GM23338 (cell line): ENCODE measurements at regions not wholly inside any gene's neighbourhood (a gene's known extent, or its start where the extent isn't known, plus 50 kb on each side); places are given as distances from the start of the nearest gene placed in this dataset.

Experiments used
- ATAC-seq: fragments of 200-7000 bp; cut with Tn5 transposase; 3 replicates; pipeline ENCODE4 v1.9.1; 2020
- DNase-seq: peaks from one replicate; pipeline ENCODE4 v3.0.0-alpha.2; 2015; ENCODE audit warnings: low spot score
- H2AFZ ChIP-seq: fragments of 200-600 bp; sonication (generic); 2 replicates; pipeline ENCODE4 v1.8.0; 2016; ENCODE audit warnings: antibody characterized with exemption, mild to moderate bottlenecking, moderate library complexity
- H3F3A ChIP-seq: fragments of 200-600 bp; sonication (generic); replicated peaks from 2 replicates; pipeline ENCODE4 v1.8.0; 2017; ENCODE audit warnings: antibody characterized with exemption, mixed run types, low read depth
- H3K27ac ChIP-seq: fragments of 200-600 bp; sonication (generic); 2 replicates; pipeline ENCODE4 v1.6.1; 2016; ENCODE audit warnings: low read depth
- H3K27me3 ChIP-seq: fragments of 200-600 bp; sonication (generic); 2 replicates; pipeline ENCODE4 v1.8.0; 2016; ENCODE audit warnings: mild to moderate bottlenecking, mixed run types, moderate library complexity; ENCODE audit not compliant: insufficient read depth
- H3K36me3 ChIP-seq: fragments of 200-600 bp; sonication (generic); 2 replicates; pipeline ENCODE4 v1.8.0; 2016; ENCODE audit warnings: mild to moderate bottlenecking; ENCODE audit not compliant: insufficient read depth
- H3K4me1 ChIP-seq: fragments of 200-600 bp; sonication (generic); 2 replicates; pipeline ENCODE4 v1.8.0; 2016; ENCODE audit warnings: mild to moderate bottlenecking, moderate library complexity; ENCODE audit not compliant: insufficient read depth
- H3K4me2 ChIP-seq: fragments of 200-600 bp; sonication (generic); 2 replicates; pipeline ENCODE4 v1.7.1; 2017; ENCODE audit warnings: mixed run types
- H3K4me3 ChIP-seq: fragments of 200-600 bp; sonication (generic); 2 replicates; pipeline ENCODE4 v1.6.1; 2016; ENCODE audit warnings: mixed run types
- H3K79me2 ChIP-seq: fragments of 200-600 bp; sonication (generic); replicated peaks from 2 replicates; pipeline ENCODE4 v1.8.0; 2017; ENCODE audit warnings: mild to moderate bottlenecking; ENCODE audit not compliant: insufficient read depth
- H3K9me2 ChIP-seq: fragments of 200-600 bp; sonication (generic); 2 replicates; pipeline ENCODE4 v1.8.0; 2017; ENCODE audit not compliant: insufficient read depth
- H4K20me1 ChIP-seq: fragments of 200-600 bp; sonication (generic); replicated peaks from 2 replicates; pipeline ENCODE4 v1.8.0; 2017; ENCODE audit warnings: mild to moderate bottlenecking; ENCODE audit not compliant: insufficient read depth
- H3K27ac Mint-ChIP-seq: 2 replicates; pipeline ENCODE4 v1.8.0; 2020; ENCODE audit warnings: inconsistent platforms, mild to moderate bottlenecking, moderate library complexity, mixed read lengths
- H3K27me3 Mint-ChIP-seq: 3 replicates; pipeline ENCODE4 v1.8.0; 2022; ENCODE audit warnings: low read depth, mild to moderate bottlenecking, moderate library complexity, mixed read lengths, inconsistent platforms; ENCODE audit not compliant: insufficient read depth, poor library complexity
- H3K36me3 Mint-ChIP-seq: 3 replicates; pipeline ENCODE4 v1.8.0; 2021; ENCODE audit warnings: low read depth, mild to moderate bottlenecking, inconsistent platforms, moderate library complexity, mixed read lengths
- H3K4me1 Mint-ChIP-seq: 3 replicates; pipeline ENCODE4 v1.8.0; 2020; ENCODE audit warnings: mild to moderate bottlenecking, inconsistent platforms, mixed read lengths
- H3K4me3 Mint-ChIP-seq: 3 replicates; pipeline ENCODE4 v1.8.0; 2021; ENCODE audit warnings: moderate library complexity, mild to moderate bottlenecking, inconsistent platforms, mixed read lengths
- H3K9me3 Mint-ChIP-seq: 3 replicates; pipeline ENCODE4 v1.8.0; 2020; ENCODE audit warnings: moderate library complexity, mild to moderate bottlenecking, inconsistent platforms, mixed read lengths
- CREB1 ChIP-seq: fragments of 250-450 bp; sonication (Bioruptor Pico); IDR thresholded peaks from 2 replicates; pipeline ENCODE4 v1.5.0; 2020; ENCODE audit warnings: low read depth, mild to moderate bottlenecking, moderate library complexity
- NANOG ChIP-seq: IDR thresholded peaks from 2 replicates; pipeline ENCODE4 v1.6.1; 2016; ENCODE audit warnings: antibody characterized with exemption, borderline replicate concordance
- POLR2AphosphoS5 ChIP-seq: IDR thresholded peaks from 2 replicates; pipeline ENCODE4 v1.6.1; 2016; ENCODE audit warnings: antibody characterized with exemption, low read depth
- REST ChIP-seq: IDR thresholded peaks from one replicate; pipeline ENCODE4 v1.6.1; 2018; ENCODE audit warnings: antibody characterized with exemption; ENCODE audit not compliant: unreplicated experiment
- TF ChIP-seq, protein P1 (sequence below): fragments of 250-450 bp; sonication (Bioruptor Pico); IDR thresholded peaks from 2 replicates; pipeline ENCODE4 v1.5.0; 2020; ENCODE audit warnings: mild to moderate bottlenecking, moderate library complexity
- TF ChIP-seq, protein P2 (sequence below): IDR thresholded peaks from 2 replicates; pipeline ENCODE4 v1.6.1; 2016; ENCODE audit warnings: antibody characterized with exemption
- TF ChIP-seq, protein P3 (sequence below), 2 experiments: fragments of 200-600 bp in 1 of 2; sonication (generic) in 1 of 2; conservative IDR thresholded peaks; 2 replicates each; pipeline versions ENCODE4 v1.5.1 to v1.6.1; 2016 to 2017; ENCODE audit warnings: antibody characterized with exemption in 2 of 2, low read depth in 2 of 2, mild to moderate bottlenecking in 2 of 2, moderate library complexity in 1 of 2

DNA sequence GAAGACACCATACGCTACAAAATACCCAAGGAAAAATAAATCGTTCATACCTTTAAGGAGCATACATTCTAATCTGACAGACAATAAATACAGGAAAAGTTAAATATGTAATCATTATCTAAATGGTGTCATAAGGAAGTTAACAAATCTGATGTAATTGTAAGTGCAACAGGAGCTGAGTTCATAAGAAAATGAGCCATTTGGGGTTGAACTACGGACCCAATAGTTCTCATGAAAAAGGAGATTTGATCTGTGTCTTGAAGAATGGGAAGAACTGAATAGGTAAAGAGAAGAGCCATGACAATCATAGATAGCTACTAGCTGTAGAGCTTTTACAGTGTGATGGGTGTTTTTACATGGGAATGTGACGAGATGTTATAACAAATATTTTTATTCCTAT lies 175.6 kb downstream of the ANKRD50 start (continued):
- TF ChIP-seq, protein P1, sequence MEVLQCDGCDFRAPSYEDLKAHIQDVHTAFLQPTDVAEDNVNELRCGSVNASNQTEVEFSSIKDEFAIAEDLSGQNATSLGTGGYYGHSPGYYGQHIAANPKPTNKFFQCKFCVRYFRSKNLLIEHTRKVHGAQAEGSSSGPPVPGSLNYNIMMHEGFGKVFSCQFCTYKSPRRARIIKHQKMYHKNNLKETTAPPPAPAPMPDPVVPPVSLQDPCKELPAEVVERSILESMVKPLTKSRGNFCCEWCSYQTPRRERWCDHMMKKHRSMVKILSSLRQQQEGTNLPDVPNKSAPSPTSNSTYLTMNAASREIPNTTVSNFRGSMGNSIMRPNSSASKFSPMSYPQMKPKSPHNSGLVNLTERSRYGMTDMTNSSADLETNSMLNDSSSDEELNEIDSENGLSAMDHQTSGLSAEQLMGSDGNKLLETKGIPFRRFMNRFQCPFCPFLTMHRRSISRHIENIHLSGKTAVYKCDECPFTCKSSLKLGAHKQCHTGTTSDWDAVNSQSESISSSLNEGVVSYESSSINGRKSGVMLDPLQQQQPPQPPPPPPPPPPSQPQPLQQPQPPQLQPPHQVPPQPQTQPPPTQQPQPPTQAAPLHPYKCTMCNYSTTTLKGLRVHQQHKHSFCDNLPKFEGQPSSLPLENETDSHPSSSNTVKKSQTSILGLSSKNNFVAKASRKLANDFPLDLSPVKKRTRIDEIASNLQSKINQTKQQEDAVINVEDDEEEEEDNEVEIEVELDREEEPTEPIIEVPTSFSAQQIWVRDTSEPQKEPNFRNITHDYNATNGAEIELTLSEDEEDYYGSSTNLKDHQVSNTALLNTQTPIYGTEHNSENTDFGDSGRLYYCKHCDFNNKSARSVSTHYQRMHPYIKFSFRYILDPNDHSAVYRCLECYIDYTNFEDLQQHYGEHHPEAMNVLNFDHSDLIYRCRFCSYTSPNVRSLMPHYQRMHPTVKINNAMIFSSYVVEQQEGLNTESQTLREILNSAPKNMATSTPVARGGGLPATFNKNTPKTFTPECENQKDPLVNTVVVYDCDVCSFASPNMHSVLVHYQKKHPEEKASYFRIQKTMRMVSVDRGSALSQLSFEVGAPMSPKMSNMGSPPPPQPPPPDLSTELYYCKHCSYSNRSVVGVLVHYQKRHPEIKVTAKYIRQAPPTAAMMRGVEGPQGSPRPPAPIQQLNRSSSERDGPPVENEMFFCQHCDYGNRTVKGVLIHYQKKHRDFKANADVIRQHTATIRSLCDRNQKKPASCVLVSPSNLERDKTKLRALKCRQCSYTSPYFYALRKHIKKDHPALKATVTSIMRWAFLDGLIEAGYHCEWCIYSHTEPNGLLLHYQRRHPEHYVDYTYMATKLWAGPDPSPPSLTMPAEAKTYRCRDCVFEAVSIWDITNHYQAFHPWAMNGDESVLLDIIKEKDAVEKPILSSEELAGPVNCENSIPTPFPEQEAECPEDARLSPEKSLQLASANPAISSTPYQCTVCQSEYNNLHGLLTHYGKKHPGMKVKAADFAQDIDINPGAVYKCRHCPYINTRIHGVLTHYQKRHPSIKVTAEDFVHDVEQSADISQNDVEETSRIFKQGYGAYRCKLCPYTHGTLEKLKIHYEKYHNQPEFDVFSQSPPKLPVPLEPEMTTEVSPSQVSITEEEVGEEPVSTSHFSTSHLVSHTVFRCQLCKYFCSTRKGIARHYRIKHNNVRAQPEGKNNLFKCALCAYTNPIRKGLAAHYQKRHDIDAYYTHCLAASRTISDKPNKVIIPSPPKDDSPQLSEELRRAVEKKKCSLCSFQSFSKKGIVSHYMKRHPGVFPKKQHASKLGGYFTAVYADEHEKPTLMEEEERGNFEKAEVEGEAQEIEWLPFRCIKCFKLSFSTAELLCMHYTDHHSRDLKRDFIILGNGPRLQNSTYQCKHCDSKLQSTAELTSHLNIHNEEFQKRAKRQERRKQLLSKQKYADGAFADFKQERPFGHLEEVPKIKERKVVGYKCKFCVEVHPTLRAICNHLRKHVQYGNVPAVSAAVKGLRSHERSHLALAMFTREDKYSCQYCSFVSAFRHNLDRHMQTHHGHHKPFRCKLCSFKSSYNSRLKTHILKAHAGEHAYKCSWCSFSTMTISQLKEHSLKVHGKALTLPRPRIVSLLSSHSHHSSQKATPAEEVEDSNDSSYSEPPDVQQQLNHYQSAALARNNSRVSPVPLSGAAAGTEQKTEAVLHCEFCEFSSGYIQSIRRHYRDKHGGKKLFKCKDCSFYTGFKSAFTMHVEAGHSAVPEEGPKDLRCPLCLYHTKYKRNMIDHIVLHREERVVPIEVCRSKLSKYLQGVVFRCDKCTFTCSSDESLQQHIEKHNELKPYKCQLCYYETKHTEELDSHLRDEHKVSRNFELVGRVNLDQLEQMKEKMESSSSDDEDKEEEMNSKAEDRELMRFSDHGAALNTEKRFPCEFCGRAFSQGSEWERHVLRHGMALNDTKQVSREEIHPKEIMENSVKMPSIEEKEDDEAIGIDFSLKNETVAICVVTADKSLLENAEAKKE, result no peak

GRCh38 chr4:124537971-124538370 lies 174.6 kb downstream of the ANKRD50 start:
- DNase-seq, result no peak
- H4K20me1 ChIP-seq, result no peaks in the 10 kb centered on the region
- H3K9me2 ChIP-seq, result no peaks in the 10 kb centered on the region
- H3K79me2 ChIP-seq, result no peaks in the 10 kb centered on the region
- H3K4me2 ChIP-seq, result no peak overlapping the region
- Mint-ChIP-seq H3K4me3 (no peak overlapping the region), H3K27ac (no peak overlapping the region), H3K36me3 (no peaks in the 10 kb centered on the region), H3K4me1 (peaks cover 11% of the 10 kb centered on the region; the same call in 2 of the 3 replicates), H3K27me3 (no peaks in the 10 kb centered on the region), H3K9me3 (no peaks in the 10 kb centered on the region)
- no peaks in the 10 kb centered on the region for H3K36me3 ChIP-seq
- no peak overlapping the region for H3K4me3 ChIP-seq
- TF ChIP-seq CREB1 (CRISPR knock-in tag) (no peak), POLR2AphosphoS5 (no peak), REST (no peak), NANOG (no peak)
- TF ChIP-seq, protein P2, sequence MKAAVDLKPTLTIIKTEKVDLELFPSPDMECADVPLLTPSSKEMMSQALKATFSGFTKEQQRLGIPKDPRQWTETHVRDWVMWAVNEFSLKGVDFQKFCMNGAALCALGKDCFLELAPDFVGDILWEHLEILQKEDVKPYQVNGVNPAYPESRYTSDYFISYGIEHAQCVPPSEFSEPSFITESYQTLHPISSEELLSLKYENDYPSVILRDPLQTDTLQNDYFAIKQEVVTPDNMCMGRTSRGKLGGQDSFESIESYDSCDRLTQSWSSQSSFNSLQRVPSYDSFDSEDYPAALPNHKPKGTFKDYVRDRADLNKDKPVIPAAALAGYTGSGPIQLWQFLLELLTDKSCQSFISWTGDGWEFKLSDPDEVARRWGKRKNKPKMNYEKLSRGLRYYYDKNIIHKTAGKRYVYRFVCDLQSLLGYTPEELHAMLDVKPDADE, result no peak
- TF ChIP-seq, protein P3, sequence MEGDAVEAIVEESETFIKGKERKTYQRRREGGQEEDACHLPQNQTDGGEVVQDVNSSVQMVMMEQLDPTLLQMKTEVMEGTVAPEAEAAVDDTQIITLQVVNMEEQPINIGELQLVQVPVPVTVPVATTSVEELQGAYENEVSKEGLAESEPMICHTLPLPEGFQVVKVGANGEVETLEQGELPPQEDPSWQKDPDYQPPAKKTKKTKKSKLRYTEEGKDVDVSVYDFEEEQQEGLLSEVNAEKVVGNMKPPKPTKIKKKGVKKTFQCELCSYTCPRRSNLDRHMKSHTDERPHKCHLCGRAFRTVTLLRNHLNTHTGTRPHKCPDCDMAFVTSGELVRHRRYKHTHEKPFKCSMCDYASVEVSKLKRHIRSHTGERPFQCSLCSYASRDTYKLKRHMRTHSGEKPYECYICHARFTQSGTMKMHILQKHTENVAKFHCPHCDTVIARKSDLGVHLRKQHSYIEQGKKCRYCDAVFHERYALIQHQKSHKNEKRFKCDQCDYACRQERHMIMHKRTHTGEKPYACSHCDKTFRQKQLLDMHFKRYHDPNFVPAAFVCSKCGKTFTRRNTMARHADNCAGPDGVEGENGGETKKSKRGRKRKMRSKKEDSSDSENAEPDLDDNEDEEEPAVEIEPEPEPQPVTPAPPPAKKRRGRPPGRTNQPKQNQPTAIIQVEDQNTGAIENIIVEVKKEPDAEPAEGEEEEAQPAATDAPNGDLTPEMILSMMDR (conservative IDR thresholded peaks at IDR 0.05; ENCODE audit: low read depth in 2 of 2), result no peak
- ATAC-seq, result no peak
- no peaks in the 10 kb centered on the region for H3F3A ChIP-seq
- H2AFZ ChIP-seq, result no peak overlapping the region
- peaks cover 6% of the 10 kb centered on the region; the same call in 1 of the 2 replicates for H3K4me1 ChIP-seq
- no peaks in the 10 kb centered on the region for H3K27me3 ChIP-seq
- H3K27ac ChIP-seq, result no peak overlapping the region
